ENCODE measurements at regions not wholly inside any gene's neighbourhood (a gene's known extent, or its start where the extent isn't known, plus 50 kb on each side); places are given as distances from the start of the nearest gene placed in this dataset.

DNA sequence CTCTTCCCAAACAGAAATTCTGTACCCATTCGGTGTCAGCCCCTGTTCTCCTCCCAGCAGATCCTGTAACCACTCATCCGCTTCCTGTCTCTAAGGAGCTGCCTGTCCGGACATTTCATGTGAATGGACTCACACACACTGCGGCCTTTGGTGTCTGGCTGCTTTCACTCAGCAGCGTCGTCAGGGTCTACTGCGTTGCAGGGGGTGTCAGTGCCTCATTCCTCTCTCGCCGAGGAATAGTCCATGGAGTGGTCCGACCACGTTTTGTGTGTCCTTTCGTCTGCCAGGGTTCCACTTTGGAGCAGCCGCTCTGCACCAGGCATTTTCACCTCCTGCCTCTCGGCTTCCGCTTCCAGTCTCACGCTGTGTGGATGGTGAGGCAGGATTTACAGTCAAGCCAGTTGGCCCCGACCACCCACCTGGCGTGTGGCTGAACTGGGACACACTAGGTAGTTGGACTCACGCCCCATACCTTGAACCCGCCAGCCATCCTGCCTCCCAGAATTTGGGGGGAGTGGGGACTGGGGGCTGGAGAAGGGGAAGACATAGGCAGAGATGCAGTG, 188.2 kb upstream of the CIBAR2 start:
- H3K27ac ChIP-seq, result peak overlapping the region; percentile 67
- no peak for TF ChIP-seq CTCF (conservative IDR thresholded peaks at IDR 0.05)
- no peak for TF ChIP-seq ZFX (IDR thresholded peaks at IDR 0.05)

DNA sequence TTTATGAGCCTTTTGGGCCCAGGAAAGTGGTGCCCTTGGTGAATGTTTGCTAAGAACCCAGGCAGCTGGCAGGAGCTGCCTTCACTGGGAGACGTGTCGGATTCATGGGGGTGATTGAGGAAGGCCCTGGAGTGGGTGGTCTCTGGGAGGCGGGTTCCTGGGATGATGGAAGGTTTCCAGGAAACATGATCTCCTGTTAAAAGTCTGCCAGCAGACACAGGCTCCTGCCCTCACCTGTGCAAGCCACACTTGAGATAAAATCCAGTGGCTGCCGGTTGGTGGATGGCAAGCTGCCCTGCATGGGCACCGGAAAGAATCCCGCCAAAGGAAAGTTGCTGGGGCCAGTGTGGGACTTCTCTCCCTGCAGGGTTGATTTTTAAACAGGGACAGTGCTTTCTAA, 189.0 kb upstream of the CIBAR2 start:
- peak overlapping the region; percentile 67 for H3K27ac ChIP-seq

GRCh38 chr16:85302018-85302847, 190.0 kb upstream of the CIBAR2 start:
- no peak for TF ChIP-seq CTCF (conservative IDR thresholded peaks at IDR 0.05)
- peak overlapping the region; percentile 67 for H3K27ac ChIP-seq

More for the DNA sequence above, 189.0 kb upstream of the CIBAR2 start:
- TF ChIP-seq CTCF (conservative IDR thresholded peaks at IDR 0.05), result no peak
- no peak for TF ChIP-seq ZFX (IDR thresholded peaks at IDR 0.05)

- no peak overlapping the region for H3K27ac ChIP-seq
- TF ChIP-seq ZFX (IDR thresholded peaks at IDR 0.05) (no peak), CTCF (conservative IDR thresholded peaks at IDR 0.05) (no peak)
Observed at GRCh38 chr16:85302848-85303353, 190.6 kb upstream of the CIBAR2 start.

- no peak; the same call in 1 of the 2 replicates for TF ChIP-seq CTCF (conservative IDR thresholded peaks at IDR 0.05)
- TF ChIP-seq ZFX (IDR thresholded peaks at IDR 0.05), result no peak
Observed at GRCh38 chr16:85303354-85303883, 191.1 kb upstream of the CIBAR2 start.

GRCh38 chr16:85304337-85304736, 192.1 kb upstream of the CIBAR2 start:
- TF ChIP-seq ZFX (IDR thresholded peaks at IDR 0.05) (no peak), CTCF (conservative IDR thresholded peaks at IDR 0.05) (no peak)
- no peak overlapping the region for H3K27ac ChIP-seq

More at GRCh38 chr16:85303354-85303883, 191.1 kb upstream of the CIBAR2 start:
- H3K27ac ChIP-seq, result no peak overlapping the region

Data from C4-2B (cell line).